IPS DF 4.7 (cell line): ENCODE measurements at regions not wholly inside any gene's neighbourhood (a gene's known extent, or its start where the extent isn't known, plus 50 kb on each side); places are given as distances from the start of the nearest gene placed in this dataset.

Experiments used
- DNase-seq: peaks from one replicate; pipeline ENCODE4 v3.0.0-alpha.2; 2013; ENCODE audit warnings: low spot score; ENCODE audit errors: extremely low read depth

DNA sequence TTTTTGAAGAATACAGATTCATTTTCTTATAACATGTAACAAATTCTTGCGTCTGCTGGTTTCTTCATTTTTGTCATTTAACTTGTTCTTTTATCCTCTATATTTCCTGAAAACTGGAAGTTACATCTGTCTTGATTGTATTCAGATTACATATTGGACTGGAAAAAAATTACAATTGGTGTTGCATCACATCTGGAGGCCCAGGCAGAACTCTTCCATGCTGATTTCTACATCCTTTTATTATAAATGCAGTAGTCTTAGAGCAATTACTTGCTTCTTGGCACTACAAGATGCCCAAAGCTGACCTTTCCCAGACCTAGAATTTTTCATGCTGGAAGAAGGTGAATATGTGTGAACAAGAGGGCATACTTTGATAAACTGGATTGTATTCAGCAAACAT lies 460.9 kb upstream of the CNTNAP2 start:
- DNase-seq, result no peak

DNA sequence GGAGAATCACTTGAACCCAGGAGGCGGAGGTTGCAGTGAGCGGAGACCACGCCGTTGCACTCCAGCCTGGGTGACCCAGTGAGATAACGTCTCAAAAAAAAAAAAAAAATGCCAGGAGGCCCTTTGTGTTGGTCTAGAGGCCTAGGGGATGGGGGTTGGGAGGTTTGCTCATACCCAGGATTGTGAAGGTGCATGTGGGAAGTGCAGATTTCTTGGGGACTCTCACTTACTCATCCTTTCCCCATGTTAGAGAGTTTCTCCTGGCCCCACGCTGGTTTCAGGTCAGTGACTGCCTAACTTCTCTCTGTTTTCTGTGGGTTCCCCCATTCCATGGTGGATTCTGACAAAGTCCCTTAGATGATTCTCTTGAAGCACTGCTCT lies 471.5 kb upstream of the CNTNAP2 start:
- no peak for DNase-seq

DNA sequence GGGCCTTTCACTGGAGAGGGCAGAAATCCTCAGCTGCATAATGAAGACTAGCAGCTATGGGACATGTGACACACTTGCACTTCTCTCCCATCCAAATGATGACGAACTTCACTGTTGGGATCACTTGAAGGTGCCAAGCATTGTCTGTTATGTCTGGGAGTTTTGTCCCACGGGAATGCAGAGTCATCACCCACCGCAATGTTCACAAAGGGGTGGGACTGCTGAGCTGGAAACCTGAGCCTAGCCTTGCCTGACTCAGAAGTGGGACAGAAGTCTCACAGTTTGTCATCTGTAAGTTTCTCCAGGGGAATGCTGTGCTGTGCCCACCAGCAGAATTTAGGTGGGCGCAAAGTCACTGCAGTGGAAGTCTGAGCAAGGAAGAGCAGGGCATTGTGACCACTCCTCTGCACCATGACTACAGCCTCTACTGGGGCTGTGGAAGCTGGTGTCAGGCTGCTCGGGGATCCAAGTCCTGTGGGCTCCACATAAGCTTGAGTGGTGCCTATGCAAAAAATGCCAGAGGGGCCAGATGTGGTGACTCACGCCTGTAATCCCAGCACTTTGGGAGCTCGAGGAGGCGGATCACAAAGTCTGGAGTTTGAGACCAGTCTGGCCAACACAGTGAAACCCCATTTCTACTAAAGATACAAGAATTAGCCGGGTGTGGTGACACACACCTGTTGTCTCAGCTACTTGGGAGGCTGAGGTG lies 472.0 kb upstream of the CNTNAP2 start:
- DNase-seq, result no peak

DNA sequence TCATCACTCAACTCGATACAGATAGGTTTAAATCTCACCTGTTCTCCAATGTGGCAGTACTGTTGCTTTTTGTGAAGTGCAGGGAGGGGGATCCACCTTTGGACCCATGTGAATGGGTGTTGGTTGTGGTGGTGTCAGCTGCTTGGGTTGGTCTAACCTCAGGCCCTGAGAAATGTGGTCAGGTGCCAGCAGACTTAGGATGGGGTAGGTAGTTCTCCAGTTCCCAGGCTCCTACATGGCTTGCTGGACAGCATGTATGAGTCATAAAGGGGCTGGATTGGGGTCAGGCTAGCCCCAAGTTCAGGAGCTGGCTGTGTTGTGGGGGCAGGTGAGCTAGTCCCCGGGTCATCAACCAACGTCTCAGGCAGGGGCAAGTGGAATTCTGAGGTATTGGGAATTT lies 472.6 kb upstream of the CNTNAP2 start:
- DNase-seq, result no peak

DNA sequence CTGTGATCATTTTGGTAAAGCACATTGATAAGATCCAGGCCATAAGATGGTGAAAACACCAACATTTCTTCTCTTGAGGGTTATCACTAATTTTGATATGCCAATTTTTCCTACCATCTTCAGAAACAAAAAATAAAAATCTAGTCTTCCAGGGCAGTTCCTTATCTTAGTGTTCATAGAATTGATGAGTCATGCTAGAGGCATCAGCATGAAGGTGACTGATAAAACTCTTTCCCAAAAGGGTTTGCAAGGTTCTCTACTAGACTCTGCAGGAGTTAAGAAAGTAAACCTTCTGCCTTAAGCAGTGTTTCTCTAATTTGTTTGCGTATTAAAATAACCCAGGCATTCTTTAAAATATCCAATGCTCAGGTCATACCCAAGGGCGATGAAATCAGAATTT lies 483.1 kb upstream of the CNTNAP2 start:
- DNase-seq, result no peak

DNA sequence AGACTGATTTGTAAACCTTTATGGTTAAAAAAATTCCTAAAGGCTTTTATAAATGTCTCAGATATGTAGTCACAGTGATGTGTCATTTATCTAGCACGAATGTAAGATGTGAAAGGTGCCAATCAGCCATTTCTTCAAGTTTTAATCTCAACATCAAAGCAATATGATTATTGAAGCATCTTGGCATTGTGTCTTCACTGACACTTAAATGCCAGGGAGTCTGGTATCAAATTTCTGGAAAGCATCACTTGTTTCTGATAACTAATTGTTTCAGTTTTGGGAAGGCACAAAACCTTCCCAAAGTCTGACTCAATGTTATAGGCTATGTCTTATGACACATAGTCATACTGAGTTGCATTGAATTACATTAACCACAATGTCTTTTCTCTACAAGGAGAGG lies 492.0 kb upstream of the CNTNAP2 start:
- DNase-seq, result no peak

DNA sequence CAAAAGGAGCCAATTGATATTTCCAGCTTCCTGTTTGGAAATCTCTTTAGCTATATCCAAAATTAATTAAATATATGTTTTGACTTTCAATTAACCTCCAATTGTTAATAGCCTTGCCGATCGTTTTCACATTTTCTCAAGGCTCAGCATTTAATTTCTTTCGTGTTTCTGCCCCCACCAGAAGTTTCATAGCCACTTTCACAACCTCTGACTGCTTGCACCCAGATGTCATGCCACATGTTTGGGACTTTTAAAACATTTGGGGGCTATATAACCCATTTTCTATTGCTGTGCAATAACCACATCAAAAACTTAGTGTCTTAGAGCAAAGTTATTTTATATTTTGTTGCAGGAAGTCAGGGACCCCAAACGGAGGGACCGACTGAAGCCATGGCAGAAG lies 510.6 kb upstream of the CNTNAP2 start:
- no peak for DNase-seq

DNA sequence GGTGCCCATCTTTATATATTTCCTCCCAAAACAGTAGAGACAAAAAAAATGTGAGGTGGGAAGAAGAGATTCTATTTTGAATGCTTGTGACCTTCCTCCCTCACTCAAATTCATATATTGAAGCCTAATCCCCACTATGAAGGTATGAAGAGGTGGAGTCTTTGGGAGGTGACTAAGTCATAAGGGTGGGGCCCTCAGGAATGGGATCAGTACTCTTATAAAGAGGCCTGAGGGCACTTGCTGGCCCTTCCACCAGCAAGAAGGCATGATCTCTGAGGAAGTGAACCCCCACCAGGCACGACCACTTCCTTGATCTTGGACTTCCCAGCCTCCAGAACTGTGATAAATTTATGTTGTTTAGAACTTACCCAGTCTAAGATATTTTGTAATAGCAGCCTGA lies 517.2 kb upstream of the CNTNAP2 start:
- no peak for DNase-seq

DNA sequence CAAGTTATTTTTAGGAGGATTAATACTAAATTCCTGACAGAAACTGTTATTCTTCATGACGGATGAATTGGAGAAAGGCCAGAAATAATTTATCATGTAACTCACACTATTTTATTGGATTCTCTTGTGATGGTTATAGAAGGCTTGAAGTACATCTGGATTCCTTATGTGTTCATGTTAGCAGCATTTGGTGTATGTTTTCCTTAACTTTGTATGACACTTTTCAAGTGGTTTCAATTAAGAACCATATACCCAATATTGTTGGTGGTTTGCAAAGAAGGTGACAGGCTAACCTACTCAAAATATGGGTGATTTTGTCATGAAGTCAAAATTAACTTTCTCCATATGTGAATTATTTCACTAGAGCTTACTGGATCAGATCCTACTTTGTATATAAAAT lies 532.2 kb upstream of the CNTNAP2 start:
- DNase-seq, result no peak

DNA sequence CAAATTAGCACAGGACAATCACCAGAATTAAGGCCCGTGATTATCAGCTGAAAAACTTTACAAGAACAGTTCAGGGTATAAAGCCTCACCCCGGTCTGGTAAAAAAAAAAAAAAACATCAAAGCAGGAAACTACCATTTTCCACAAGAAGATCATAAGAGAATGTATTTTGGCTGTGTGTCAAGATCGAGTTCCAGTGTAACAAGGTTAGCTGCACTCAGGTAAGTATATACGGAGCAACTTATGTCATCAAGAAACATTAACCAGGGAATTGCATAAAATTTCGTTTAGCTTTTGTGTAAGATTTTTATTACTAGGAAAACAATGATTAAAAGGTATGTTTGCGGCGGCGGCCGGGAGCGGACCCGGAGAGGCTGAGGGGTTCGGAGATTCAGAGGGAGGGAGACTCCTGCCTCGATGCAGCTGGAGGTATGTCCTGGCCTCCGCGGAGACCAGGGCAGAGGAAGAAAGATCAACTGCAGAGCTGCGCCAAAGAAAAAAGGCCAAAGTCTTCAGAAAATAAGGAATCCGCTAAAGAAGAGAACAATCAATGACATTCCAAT lies 533.8 kb upstream of the CNTNAP2 start:
- no peak for DNase-seq

DNA sequence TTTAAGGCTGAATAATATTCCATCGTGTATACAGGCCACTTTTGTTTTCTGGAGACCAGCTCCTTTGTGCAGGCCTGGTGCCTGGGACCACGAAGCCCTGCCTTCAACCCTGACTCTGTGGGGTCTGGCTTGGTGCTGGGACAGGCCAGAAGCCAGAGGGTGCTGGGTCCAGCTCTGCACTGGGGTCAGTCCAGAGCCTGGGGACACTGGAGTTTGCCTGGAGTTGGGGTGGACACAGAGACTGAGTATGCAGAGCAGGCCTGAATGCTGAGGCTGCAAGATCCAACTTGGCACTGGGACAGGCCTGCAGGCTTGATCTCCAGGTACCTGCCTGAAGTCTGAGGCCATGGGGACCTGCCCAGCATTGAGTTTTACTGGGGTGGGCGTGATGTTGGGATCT lies 558.8 kb upstream of the CNTNAP2 start:
- DNase-seq, result no peak

DNA sequence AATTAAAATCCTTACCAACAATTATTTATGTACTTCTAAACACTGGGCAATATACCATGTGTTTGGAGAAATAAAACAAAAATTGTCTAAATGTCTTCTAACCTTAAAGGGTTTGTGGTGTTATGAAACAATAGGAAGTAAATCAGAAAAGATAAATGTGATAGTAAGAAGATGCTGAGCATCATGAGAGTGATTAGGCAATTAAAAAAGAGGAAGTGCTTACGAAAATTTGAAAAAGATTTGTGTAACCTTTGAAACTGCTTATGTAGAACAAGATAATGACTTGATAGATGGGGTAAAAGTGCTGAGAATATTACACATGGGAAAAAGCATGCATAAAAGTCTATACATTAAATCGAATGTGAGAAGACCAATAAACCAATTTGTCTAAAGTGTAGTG lies 573.4 kb upstream of the CNTNAP2 start:
- no peak for DNase-seq

DNA sequence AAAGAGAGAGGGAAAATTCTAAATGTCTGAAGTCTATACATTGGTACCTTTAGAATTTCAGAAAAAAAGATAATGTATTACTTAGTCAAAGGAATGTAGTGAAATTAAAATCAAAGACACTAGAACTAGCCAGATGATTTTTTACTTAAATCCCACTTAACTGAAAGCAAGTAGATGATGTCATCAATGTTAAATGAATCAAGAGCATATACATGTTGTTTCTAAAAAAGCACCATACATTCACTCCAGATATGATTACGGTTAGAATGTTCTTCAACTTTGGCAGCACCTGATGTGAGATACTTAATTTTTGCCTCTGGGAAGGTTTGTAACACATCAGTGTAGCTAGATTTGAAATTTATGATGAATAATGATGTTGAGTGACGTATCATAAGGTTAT lies 576.7 kb upstream of the CNTNAP2 start:
- no peak for DNase-seq

DNA sequence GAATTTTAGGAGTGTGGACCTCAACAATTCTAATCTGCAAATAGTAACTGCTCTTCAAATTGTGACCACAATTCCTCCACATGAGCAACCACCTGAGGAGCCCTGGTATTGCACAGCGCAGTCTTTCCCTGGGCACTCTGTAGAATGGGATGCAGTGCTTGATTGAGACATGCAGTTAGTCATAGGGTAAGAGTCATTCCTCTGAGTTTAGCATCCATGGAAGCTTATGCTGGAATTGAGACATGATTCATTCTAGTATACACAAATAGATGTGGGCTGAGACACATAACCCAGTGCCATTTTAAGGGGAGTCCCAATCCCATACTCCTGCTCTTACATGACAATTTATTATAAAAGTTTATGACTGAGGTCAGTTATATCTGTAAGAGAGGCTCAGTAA lies 582.3 kb upstream of the CNTNAP2 start:
- no peak for DNase-seq

DNA sequence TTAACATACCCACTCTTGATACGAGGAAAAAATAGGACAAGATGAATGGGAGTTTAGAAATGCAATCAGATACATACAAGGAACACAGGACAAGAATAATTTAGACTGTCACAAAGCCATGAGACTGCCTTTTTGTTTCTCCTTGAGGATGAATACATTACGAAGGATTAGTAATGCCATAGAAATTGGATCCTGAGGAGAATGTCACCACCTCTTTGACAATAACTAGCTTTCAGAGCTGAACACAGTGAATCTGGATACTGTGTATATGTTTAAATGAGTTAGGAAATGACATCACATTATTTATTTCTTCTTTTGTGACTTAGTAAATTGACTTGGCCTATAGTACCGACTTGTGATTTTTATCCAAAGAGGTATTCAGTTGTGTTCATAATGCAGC lies 596.3 kb upstream of the CNTNAP2 start:
- DNase-seq, result no peak

DNA sequence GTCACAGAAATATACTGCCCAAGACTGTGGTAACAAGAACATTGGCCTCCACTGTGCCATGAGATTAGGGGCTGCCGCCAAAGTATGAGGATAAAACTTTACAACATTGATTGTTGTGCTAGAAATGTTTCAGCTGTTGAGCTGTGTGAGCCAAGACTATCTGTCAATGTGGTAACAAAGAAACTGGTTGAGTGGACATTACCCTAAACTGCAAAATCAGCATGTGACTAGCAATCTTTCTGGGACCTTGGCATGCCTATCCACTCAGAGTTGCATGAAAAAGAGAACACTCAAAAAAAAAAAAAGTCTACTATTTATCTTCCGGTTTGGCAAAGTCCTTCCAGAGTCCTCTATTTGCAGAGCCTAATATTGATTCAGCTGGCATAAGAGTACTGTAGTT lies 605.6 kb upstream of the CNTNAP2 start:
- no peak for DNase-seq

DNA sequence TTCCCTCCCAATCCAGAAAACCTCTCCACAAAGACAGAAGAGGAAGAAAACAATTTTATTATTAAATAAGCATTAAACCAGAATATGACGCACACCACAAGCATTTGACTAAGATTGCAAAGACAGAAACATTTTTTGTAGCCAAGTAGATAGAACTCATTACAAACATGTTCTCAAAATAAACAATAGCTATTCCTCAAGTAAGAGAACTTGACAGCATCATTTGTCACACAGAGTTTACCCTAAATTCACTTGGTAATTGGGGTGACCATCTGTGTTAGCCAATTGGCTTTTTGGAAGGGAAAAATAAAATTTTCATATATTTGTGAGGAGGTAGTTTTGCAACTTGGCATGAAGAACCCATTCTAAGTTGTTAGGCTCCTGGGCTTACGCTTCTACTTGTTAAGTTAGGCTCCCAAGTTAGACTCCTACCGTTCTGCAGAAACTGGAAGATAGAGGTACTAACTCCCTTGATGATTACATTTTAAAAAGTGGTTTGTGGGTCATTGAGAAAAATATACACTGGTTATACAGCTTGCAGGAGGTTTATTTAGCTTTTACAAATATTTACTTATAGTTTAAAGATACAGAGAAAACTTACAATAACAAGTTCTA lies 618.6 kb upstream of the CNTNAP2 start:
- DNase-seq, result no peak

DNA sequence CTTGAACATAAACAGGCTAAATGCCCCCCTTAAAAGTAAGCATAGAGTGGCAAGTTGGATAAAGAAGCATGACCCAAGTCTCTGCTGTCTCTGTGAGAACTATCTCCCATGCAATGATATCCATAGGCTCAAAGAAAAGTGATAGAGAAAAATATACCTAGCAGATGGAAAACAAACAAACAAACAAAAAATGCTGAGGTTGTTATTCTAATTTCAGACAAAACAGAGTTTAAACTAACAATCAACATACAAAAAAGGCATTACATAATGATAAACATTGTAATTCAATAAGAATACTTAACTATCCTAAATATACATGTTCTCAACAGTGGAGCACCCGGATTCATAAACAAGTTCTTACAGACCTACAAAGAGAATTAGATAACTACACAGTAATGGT lies 626.2 kb upstream of the CNTNAP2 start:
- DNase-seq, result no peak

DNA sequence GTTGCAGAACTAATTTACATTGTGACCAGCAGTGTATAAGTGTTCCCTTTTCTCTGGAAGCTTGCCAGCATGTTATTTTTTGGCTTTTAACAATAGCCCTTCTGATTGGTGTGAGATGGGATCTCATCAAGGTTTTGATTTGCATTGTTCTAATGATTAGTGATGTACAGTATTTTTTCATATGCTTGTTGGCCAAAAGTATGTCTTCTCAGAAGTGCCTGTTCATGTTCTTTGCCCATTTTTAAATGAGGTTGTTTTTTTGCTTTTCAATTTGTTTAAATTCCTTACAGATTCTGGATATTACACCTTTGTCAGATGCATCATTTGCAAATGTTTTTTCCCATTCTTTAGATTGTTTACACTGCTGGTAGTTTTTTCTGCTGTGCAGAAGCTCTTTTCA lies 627.0 kb upstream of the CNTNAP2 start:
- no peak for DNase-seq

DNA sequence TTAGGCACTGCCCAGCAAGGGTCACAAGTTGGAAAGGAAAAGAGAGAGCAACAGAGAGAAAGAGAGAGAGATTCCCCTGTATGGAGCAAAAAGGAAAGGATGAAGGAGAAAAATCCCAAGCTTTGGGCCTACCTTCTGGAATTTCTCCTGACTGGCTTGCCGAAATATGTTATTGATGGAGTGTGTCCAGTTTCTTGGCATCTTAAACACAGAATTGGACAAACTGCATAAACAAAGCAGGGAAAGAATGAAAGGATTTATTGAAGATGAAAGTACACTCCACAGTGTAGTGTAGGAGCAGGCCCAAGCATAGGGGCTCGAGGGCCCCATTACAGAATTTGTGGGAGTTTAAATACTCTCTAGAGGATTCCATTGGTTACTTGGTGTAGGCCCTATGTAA lies 627.8 kb upstream of the CNTNAP2 start:
- no peak for DNase-seq

DNA sequence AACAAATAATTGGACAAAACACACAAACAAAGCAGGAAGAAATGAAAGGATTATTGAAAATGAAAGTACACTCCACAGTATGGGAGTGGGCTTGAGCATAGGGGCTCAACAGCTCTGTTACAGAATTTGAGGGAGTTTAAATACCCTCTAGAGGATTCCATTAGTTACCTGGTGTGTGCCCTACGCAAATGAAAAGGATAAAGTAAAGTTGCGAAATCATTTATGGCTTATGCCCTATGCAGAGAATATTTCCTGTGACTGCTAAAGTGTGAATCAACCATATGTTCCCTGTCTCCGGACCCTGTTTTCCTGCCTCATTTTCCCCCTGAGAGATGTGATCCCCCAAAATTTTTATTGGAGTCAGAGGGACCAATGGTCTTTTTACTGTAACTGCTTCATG lies 634.6 kb upstream of the CNTNAP2 start:
- DNase-seq, result no peak

DNA sequence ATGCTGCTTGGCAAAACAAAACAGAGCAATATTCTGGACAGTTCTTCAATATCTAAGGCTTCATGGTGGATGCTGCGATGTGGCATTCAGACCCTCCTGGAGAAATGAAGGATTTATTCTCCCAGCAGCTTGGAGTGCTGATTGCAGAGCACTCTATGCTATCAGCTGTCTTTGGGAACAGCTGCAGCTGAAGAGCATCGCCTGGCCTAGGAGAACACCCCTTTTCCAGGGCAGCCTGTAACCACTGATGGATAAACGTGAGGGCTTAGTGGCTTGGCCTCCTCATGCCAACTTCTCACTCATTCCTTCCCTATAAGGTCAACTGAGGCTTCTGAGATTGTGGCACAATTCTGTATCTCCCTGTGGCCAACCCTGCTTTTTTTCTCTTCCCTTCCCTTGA lies 638.1 kb upstream of the CNTNAP2 start:
- no peak for DNase-seq

DNA sequence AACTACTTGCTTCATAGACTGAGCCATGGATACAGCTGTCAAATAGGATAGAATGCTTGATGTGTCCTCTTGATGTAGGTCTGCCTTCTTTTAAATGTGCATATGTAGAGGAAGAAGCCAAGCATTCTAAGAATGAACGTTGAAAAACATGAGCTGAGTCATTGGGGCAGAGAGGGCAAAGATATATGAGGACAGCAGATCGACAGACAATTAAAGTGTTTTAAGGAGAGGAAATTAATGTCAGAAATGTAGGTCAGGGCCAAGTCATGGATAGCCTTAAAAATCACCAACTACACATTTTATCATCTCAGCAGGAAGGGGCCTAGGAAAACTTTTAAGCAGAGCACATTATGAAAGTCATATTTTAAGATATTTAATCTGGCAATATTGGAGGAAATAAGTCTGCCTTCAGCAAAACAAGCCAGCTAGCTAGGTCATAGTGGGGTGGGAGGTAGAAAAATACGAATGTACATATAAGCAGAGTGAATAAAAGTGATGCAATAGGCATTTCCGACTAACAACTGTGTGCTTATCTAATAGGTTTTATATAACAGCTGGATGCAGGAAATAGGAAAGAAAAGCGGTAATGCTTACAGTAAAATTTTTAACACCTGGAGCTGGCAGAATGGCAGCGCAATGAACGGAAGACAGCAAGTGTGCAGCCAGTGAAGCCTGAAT lies 638.3 kb upstream of the TPK1 start:
- DNase-seq, result no peak
